SK-N-SH (cell line): ENCODE measurements at regions not wholly inside any gene's neighbourhood (a gene's known extent, or its start where the extent isn't known, plus 50 kb on each side); places are given as distances from the start of the nearest gene placed in this dataset.

Experiments
- EP300 ChIP-seq, 2 experiments: IDR thresholded peaks; 2 replicates each; pipeline versions ENCODE4 v1.4.0 to v1.6.1; 2012; ENCODE audit warnings: borderline replicate concordance in 1 of 2, low read depth in 1 of 2, low read length in 1 of 2
- EZH2phosphoT487 ChIP-seq: fragments of 200-600 bp; sonication (generic); IDR thresholded peaks from 2 replicates; pipeline ENCODE4 v1.6.1; 2017; ENCODE audit warnings: low read depth, mixed run types, mild to moderate bottlenecking, antibody characterized with exemption, moderate library complexity, borderline replicate concordance
- FOSL2 ChIP-seq: IDR thresholded peaks from 2 replicates; pipeline ENCODE4 v1.4.0; 2012; ENCODE audit warnings: low read depth, mild to moderate bottlenecking, moderate library complexity, borderline replicate concordance
- POLR2AphosphoS5 ChIP-seq: IDR thresholded peaks from 2 replicates; pipeline ENCODE4 v1.6.1; 2012; ENCODE audit warnings: low read depth, low read length
- RCOR1 ChIP-seq: fragments of 150-350 bp; IDR thresholded peaks from 2 replicates; pipeline ENCODE4 v1.6.1; 2017; ENCODE audit warnings: antibody characterized with exemption, low read length
- RFX5 ChIP-seq: IDR thresholded peaks from 2 replicates; pipeline ENCODE4 v1.6.1; 2012; ENCODE audit warnings: mild to moderate bottlenecking, improper control_type of control experiment, low read length
- SIN3A ChIP-seq: IDR thresholded peaks from 2 replicates; pipeline ENCODE4 v1.6.1; 2012; ENCODE audit warnings: low read depth, mild to moderate bottlenecking, low read length, moderate library complexity, borderline replicate concordance
- SMC3 ChIP-seq: IDR thresholded peaks from 2 replicates; pipeline ENCODE4 v1.6.1; 2012; ENCODE audit warnings: low read depth, low read length, improper control_type of control experiment
- TAF1 ChIP-seq: IDR thresholded peaks from 2 replicates; pipeline ENCODE4 v1.6.1; 2012; ENCODE audit warnings: low read depth, mild to moderate bottlenecking, low read length, moderate library complexity, borderline replicate concordance
- TCF12 ChIP-seq: IDR thresholded peaks from 2 replicates; pipeline ENCODE4 v1.4.0; 2012
- TEAD4 ChIP-seq: IDR thresholded peaks from 2 replicates; pipeline ENCODE4 v1.4.0; 2012; ENCODE audit warnings: mild to moderate bottlenecking, borderline replicate concordance; ENCODE audit not compliant: insufficient read depth
- TF ChIP-seq, protein P1 (sequence below): fragments of 200-600 bp; sonication (generic); IDR thresholded peaks from 2 replicates; pipeline ENCODE4 v1.6.1; 2017; ENCODE audit warnings: antibody characterized with exemption, mild to moderate bottlenecking, moderate library complexity
- TF ChIP-seq, protein P2 (sequence below): fragments of 150-350 bp; IDR thresholded peaks from 2 replicates; pipeline ENCODE4 v1.6.1; 2017; ENCODE audit warnings: antibody characterized with exemption, low read length, low read depth, borderline replicate concordance
- TF ChIP-seq, protein P3 (sequence below): IDR thresholded peaks from 2 replicates; pipeline ENCODE4 v1.4.0; 2012; ENCODE audit warnings: low read depth, borderline replicate concordance

DNA sequence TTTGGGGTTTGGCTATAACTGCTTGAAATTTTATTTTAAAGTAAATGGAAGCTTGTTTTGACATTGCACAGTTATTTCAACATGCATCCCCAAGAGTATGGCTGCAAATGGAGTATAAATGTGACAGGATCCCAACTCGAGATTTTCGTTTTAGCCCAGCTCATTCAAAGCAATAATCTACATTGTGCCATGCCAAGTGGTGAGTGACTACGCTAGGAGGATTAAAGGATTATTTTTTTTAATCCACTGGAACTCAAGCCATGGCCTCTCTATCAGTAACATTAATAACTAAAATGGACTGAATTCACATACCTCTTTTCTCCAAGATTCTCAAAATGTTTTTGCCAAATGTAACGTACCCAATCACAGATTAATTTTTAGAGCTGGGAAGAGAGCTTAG lies 60.6 kb upstream of the AUTS2 start:
- TF ChIP-seq POLR2AphosphoS5 (no peak), RCOR1 (no peak), FOSL2 (no peak), SMC3 (no peak), SIN3A (no peak), TCF12 (no peak), EZH2phosphoT487 (no peak), TAF1 (no peak), RFX5 (no peak), EP300 (IDR thresholded peaks at IDR 0.05; ENCODE audit: borderline replicate concordance in 1 of 2, low read depth in 1 of 2, low read length in 1 of 2) (no peak), TEAD4 (no peak)
- TF ChIP-seq, protein P1, sequence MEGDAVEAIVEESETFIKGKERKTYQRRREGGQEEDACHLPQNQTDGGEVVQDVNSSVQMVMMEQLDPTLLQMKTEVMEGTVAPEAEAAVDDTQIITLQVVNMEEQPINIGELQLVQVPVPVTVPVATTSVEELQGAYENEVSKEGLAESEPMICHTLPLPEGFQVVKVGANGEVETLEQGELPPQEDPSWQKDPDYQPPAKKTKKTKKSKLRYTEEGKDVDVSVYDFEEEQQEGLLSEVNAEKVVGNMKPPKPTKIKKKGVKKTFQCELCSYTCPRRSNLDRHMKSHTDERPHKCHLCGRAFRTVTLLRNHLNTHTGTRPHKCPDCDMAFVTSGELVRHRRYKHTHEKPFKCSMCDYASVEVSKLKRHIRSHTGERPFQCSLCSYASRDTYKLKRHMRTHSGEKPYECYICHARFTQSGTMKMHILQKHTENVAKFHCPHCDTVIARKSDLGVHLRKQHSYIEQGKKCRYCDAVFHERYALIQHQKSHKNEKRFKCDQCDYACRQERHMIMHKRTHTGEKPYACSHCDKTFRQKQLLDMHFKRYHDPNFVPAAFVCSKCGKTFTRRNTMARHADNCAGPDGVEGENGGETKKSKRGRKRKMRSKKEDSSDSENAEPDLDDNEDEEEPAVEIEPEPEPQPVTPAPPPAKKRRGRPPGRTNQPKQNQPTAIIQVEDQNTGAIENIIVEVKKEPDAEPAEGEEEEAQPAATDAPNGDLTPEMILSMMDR = no peak
- TF ChIP-seq, protein P2, sequence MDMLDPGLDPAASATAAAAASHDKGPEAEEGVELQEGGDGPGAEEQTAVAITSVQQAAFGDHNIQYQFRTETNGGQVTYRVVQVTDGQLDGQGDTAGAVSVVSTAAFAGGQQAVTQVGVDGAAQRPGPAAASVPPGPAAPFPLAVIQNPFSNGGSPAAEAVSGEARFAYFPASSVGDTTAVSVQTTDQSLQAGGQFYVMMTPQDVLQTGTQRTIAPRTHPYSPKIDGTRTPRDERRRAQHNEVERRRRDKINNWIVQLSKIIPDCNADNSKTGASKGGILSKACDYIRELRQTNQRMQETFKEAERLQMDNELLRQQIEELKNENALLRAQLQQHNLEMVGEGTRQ = no peak
- TF ChIP-seq, protein P3, sequence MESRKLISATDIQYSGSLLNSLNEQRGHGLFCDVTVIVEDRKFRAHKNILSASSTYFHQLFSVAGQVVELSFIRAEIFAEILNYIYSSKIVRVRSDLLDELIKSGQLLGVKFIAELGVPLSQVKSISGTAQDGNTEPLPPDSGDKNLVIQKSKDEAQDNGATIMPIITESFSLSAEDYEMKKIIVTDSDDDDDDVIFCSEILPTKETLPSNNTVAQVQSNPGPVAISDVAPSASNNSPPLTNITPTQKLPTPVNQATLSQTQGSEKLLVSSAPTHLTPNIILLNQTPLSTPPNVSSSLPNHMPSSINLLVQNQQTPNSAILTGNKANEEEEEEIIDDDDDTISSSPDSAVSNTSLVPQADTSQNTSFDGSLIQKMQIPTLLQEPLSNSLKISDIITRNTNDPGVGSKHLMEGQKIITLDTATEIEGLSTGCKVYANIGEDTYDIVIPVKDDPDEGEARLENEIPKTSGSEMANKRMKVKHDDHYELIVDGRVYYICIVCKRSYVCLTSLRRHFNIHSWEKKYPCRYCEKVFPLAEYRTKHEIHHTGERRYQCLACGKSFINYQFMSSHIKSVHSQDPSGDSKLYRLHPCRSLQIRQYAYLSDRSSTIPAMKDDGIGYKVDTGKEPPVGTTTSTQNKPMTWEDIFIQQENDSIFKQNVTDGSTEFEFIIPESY = no peak
